IMR-90 (cell line): ENCODE measurements at regions not wholly inside any gene's neighbourhood (a gene's known extent, or its start where the extent isn't known, plus 50 kb on each side); places are given as distances from the start of the nearest gene placed in this dataset.

Source experiments
- ATAC-seq: fragments of 200-7000 bp; cut with Tn5 transposase; 2 replicates; pipeline ENCODE4 v1.9.1; 2020; ENCODE audit warnings: low read depth, mild to moderate bottlenecking, moderate library complexity
- BruUV-seq: library from RNA; stranded (reverse); fragments of 400-500 nt; replicated peaks from 2 replicates; lab custom pipeline; 2021; lab: Mats Ljungman, UMichigan
- CTCF ChIA-PET: fragments of 300-600 bp; formaldehyde crosslinking; extraction: SDS; loops from one replicate; lab custom pipeline; 2021; ENCODE audit warnings: antibody characterized with exemption; lab: Yijun Ruan, JAX
- POLR2A ChIA-PET: fragments of 300-600 bp; sonication (Branson Sonifier 250); formaldehyde crosslinking; loops from one replicate; lab custom pipeline; 2022; ENCODE audit warnings: antibody characterized with exemption; ENCODE audit not compliant: unreplicated experiment; lab: Charles Lee
- DNase-seq: peaks from one replicate; pipeline ENCODE4 v3.0.0; 2013
- H2AFZ ChIP-seq: replicated peaks from 2 replicates; pipeline ENCODE3; 2013; ENCODE audit warnings: low read length, mild to moderate bottlenecking; ENCODE audit not compliant: poor library complexity
- H2AK5ac ChIP-seq: 2 replicates; pipeline ENCODE4 v1.6.1; 2013; ENCODE audit warnings: low read depth, low read length, inconsistent platforms
- H2AK9ac ChIP-seq: replicated peaks from 2 replicates; pipeline ENCODE3; 2013; ENCODE audit warnings: mild to moderate bottlenecking, low read depth, low read length, moderate library complexity; ENCODE audit not compliant: poor library complexity
- H2BK120ac ChIP-seq: 2 replicates; pipeline ENCODE4 v1.6.1; 2013; ENCODE audit warnings: low read depth, low read length, inconsistent platforms
- H2BK15ac ChIP-seq: 3 replicates; pipeline ENCODE4 v1.6.1; 2013; ENCODE audit warnings: low read depth, low read length, inconsistent platforms
- H2BK20ac ChIP-seq: 2 replicates; pipeline ENCODE4 v1.6.1; 2013; ENCODE audit warnings: low read depth, mild to moderate bottlenecking, inconsistent platforms, low read length, moderate library complexity
- H2BK5ac ChIP-seq: 2 replicates; pipeline ENCODE4 v1.6.1; 2013; ENCODE audit warnings: mild to moderate bottlenecking, low read depth, low read length, inconsistent platforms; ENCODE audit not compliant: poor library complexity, severe bottlenecking
- H3K14ac ChIP-seq: replicated peaks from 2 replicates; pipeline ENCODE4 v1.6.1; 2013; ENCODE audit warnings: low read depth, low read length, inconsistent platforms
- H3K18ac ChIP-seq: 2 replicates; pipeline ENCODE4 v1.6.1; 2013; ENCODE audit warnings: low read depth, low read length, control low read depth
- H3K23ac ChIP-seq: 2 replicates; pipeline ENCODE4 v1.6.1; 2013; ENCODE audit warnings: low read depth, low read length, inconsistent platforms
- H3K27ac ChIP-seq: 2 replicates; pipeline ENCODE4 v1.5.1; 2013; ENCODE audit warnings: mild to moderate bottlenecking, control low read depth, low read length; ENCODE audit not compliant: insufficient read depth
- H3K27me3 ChIP-seq: 2 replicates; pipeline ENCODE4 v1.6.1; 2013; ENCODE audit warnings: low read length; ENCODE audit not compliant: control insufficient read depth, insufficient read depth
- H3K36me3 ChIP-seq: 2 replicates; pipeline ENCODE4 v1.6.1; 2013; ENCODE audit warnings: low read length, mixed read lengths; ENCODE audit not compliant: control insufficient read depth, insufficient read depth
- H3K4ac ChIP-seq: 2 replicates; pipeline ENCODE4 v1.6.1; 2013; ENCODE audit warnings: low read depth, low read length, inconsistent platforms
- H3K4me1 ChIP-seq: 2 replicates; pipeline ENCODE4 v1.6.1; 2013; ENCODE audit warnings: low read length, mixed read lengths; ENCODE audit not compliant: control insufficient read depth, insufficient read depth
- H3K4me2 ChIP-seq: 2 replicates; pipeline ENCODE4 v1.6.1; 2013; ENCODE audit warnings: low read depth, mild to moderate bottlenecking, control low read depth, low read length, moderate library complexity
- H3K4me3 ChIP-seq: 2 replicates; pipeline ENCODE4 v1.5.1; 2013; ENCODE audit warnings: low read depth, mild to moderate bottlenecking, control low read depth, low read length, moderate library complexity; ENCODE audit not compliant: insufficient read depth
- H3K56ac ChIP-seq: 2 replicates; pipeline ENCODE4 v1.6.1; 2013; ENCODE audit warnings: low read length, inconsistent platforms; ENCODE audit not compliant: insufficient read depth; ENCODE audit errors: extremely low read depth
- H3K79me1 ChIP-seq, 2 experiments: 2 replicates each; pipeline ENCODE4 v1.6.1; 2013; ENCODE audit warnings: low read length in 2 of 2, inconsistent platforms in 1 of 2, low read depth in 1 of 2
- H3K9ac ChIP-seq: 2 replicates; pipeline ENCODE4 v1.6.1; 2013; ENCODE audit warnings: low read depth, low read length, control low read depth
- H3K9me1 ChIP-seq: 2 replicates; pipeline ENCODE4 v1.6.1; 2013; ENCODE audit warnings: low read length, inconsistent platforms; ENCODE audit not compliant: insufficient read depth
- H3K9me3 ChIP-seq: 2 replicates; pipeline ENCODE4 v1.6.1; 2013; ENCODE audit warnings: low read length; ENCODE audit not compliant: control insufficient read depth, insufficient read depth
- H4K20me1 ChIP-seq: 2 replicates; pipeline ENCODE4 v1.6.1; 2013; ENCODE audit warnings: low read length, inconsistent platforms; ENCODE audit not compliant: insufficient read depth
- H4K5ac ChIP-seq: 2 replicates; pipeline ENCODE4 v1.6.1; 2013; ENCODE audit warnings: mild to moderate bottlenecking, low read depth, low read length, control low read depth
- H4K8ac ChIP-seq, 2 experiments: 2 replicates each; pipeline ENCODE4 v1.6.1; 2013; ENCODE audit warnings: low read depth in 2 of 2, low read length in 2 of 2, control low read depth in 1 of 2, inconsistent platforms in 1 of 2
- H4K91ac ChIP-seq: 2 replicates; pipeline ENCODE4 v1.6.1; 2013; ENCODE audit warnings: low read depth, low read length, inconsistent platforms; ENCODE audit not compliant: insufficient read depth
- BHLHE40 ChIP-seq: fragments of 150-350 bp; IDR thresholded peaks from 2 replicates; pipeline ENCODE4 v1.6.1; 2016; ENCODE audit warnings: mild to moderate bottlenecking, low read depth, low read length
- CEBPB ChIP-seq: IDR thresholded peaks from 2 replicates; pipeline ENCODE4 v1.6.1; 2012; ENCODE audit warnings: low read depth, low read length, improper control_type of control experiment
- CHD1 ChIP-seq: IDR thresholded peaks from 2 replicates; pipeline ENCODE4 v1.6.1; 2012; ENCODE audit warnings: low read depth, low read length, improper control_type of control experiment
- MAFK ChIP-seq: IDR thresholded peaks from 2 replicates; pipeline ENCODE4 v1.6.1; 2012; ENCODE audit warnings: low read depth, low read length, improper control_type of control experiment
- NFE2L2 ChIP-seq: fragments of 150-350 bp; IDR thresholded peaks from 2 replicates; pipeline ENCODE4 v1.6.1; 2016; ENCODE audit warnings: low read depth, mild to moderate bottlenecking, low read length
- RCOR1 ChIP-seq: IDR thresholded peaks from 2 replicates; pipeline ENCODE4 v1.6.1; 2012; ENCODE audit warnings: mild to moderate bottlenecking, low read length, improper control_type of control experiment; ENCODE audit not compliant: insufficient replicate concordance
- SMC3 ChIP-seq: fragments of 150-350 bp; IDR thresholded peaks from 2 replicates; pipeline ENCODE4 v1.6.1; 2016; ENCODE audit warnings: low read depth, mild to moderate bottlenecking, antibody characterized with exemption, low read length, moderate library complexity
- WGBS, 2 experiments: methylation state at CpG; one replicate each; pipeline versions ENCODE4 v1.1.5 to v1.1.7; 2013; ENCODE audit warnings: missing lambda C conversion rate in 2 of 2; ENCODE audit not compliant: insufficient read length in 1 of 2; ENCODE audit errors: extremely low coverage in 2 of 2; 5-methylcytosine and 5-hydroxymethylcytosine counted together
- dilution Hi-C: fragments of 300-500 bp; cut with HindIII; formaldehyde crosslinking; loops from one replicate; pipeline ENCODE4 v1.14.3; 2018; ENCODE audit warnings: low sequenced_read_pairs; ENCODE audit not compliant: unreplicated experiment
- in situ Hi-C: fragments of 300-500 bp; cut with MboI; formaldehyde crosslinking; loops from 3 replicates; pipeline ENCODE4 v1.14.3; 2019; ENCODE audit warnings: low sequenced_read_pairs, inconsistent platforms, mixed read lengths
- intact Hi-C: fragments of 100-400 bp; cut with micrococcal nuclease; formaldehyde crosslinking; loops from 2 replicates; pipeline ENCODE4 v1.10.0; 2022
- TF ChIP-seq, protein P1 (sequence below): conservative IDR thresholded peaks from 2 replicates; pipeline ENCODE4 v1.5.1; 2012; ENCODE audit warnings: mild to moderate bottlenecking, low read depth, low read length, improper control_type of control experiment

DNA sequence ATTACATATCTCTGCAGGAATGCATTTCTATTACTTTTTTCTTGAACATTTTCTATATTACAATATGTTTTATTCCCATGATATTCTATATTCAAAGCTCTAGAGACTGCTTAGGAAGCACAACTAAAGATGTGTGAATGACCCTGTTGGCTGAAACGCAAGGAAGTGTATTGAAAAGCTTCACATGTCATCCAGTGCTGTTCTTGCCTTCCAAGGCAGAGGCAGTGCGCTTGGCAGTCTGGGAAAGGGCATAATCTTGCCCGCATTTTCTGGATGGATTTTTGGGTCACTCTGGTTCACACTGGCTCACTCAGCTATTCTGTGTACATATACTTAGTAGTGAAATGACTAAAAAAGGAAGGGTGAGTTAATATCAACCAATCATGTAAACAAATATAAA is 262.4 kb downstream of the PTPRC start:
- DNase-seq (no peak), ATAC-seq (peak; percentile 50)
- Histone ChIP-seq H3K4me3 (no peak overlapping the region), H4K5ac (no peak overlapping the region), H4K20me1 (no peaks in the 10 kb centered on the region; the same call in 1 of the 2 replicates), H2BK120ac (no peak overlapping the region), H3K4ac (no peak overlapping the region; the same call in 1 of the 2 replicates), H2BK15ac (no peak overlapping the region; the same call in 2 of the 3 replicates), H3K79me1 (peaks cover 18 to 37% of the 10 kb centered on the region in 2 experiments), H3K27ac (peak overlapping the region; percentile 12; the same call in 1 of the 2 replicates), H3K4me1 (peaks cover 8% of the 10 kb centered on the region), H3K4me2 (no peak overlapping the region), H3K14ac (0 out of 2 replicates have a peak overlapping the region, but pooled peaks have one; percentile 1), H2BK20ac (no peak overlapping the region), H3K9ac (no peak overlapping the region), H3K23ac (no peak overlapping the region), H2AK9ac (no peak overlapping the region), H3K18ac (no peak overlapping the region), H3K56ac (no peak overlapping the region), H4K8ac (peak overlapping the region in 1 of 2 experiments; percentile 64; a peak in 1 of 4 replicates), H4K91ac (peak overlapping the region; percentile 4; the same call in 1 of the 2 replicates), H3K9me3 (no peaks in the 10 kb centered on the region), H2AK5ac (no peak overlapping the region), H2BK5ac (peak overlapping the region; percentile 7), H3K27me3 (no peaks in the 10 kb centered on the region), H3K36me3 (peaks cover 13% of the 10 kb centered on the region), H3K9me1 (peaks cover 6% of the 10 kb centered on the region), H2AFZ (peak overlapping the region; percentile 16)
- BruUV-seq, result no TSS peak
- dilution Hi-C loops, result no loop called here
- 60% methylated on average over 1 of the region's 3 CpGs; no CpG with 5 or more reads in 1 of the 2 experiments for WGBS, 2 experiments
- intact Hi-C loops, result no loop called here
- ChIA-PET POLR2A (no interaction called here), CTCF (interaction anchor here (0.7 kb wide), 1 partner anchor 39 kb away, joined by 3 read pairs; no protein-coding TSS in a partner anchor)
- no peak for TF ChIP-seq RCOR1
- TF ChIP-seq MAFK, result no peak
- TF ChIP-seq SMC3, result no peak
- TF ChIP-seq, protein P1, sequence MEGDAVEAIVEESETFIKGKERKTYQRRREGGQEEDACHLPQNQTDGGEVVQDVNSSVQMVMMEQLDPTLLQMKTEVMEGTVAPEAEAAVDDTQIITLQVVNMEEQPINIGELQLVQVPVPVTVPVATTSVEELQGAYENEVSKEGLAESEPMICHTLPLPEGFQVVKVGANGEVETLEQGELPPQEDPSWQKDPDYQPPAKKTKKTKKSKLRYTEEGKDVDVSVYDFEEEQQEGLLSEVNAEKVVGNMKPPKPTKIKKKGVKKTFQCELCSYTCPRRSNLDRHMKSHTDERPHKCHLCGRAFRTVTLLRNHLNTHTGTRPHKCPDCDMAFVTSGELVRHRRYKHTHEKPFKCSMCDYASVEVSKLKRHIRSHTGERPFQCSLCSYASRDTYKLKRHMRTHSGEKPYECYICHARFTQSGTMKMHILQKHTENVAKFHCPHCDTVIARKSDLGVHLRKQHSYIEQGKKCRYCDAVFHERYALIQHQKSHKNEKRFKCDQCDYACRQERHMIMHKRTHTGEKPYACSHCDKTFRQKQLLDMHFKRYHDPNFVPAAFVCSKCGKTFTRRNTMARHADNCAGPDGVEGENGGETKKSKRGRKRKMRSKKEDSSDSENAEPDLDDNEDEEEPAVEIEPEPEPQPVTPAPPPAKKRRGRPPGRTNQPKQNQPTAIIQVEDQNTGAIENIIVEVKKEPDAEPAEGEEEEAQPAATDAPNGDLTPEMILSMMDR, result no peak
- no peak for TF ChIP-seq CHD1
- no peak for TF ChIP-seq BHLHE40
- TF ChIP-seq CEBPB, result no peak
- TF ChIP-seq NFE2L2, result no peak
- in situ Hi-C loops, result no loop called here
